Astrocyte (in vitro differentiated cells and primary cell): ENCODE measurements at regions not wholly inside any gene's neighbourhood (a gene's known extent, or its start where the extent isn't known, plus 50 kb on each side); places are given as distances from the start of the nearest gene placed in this dataset.

Source experiments
- DNase-seq: peaks from one replicate; pipeline ENCODE4 v3.0.0-alpha.2; 2010; ENCODE audit warnings: low read depth
- FAIRE-seq: peaks from 2 replicates; lab custom pipeline; 2011; peaks lifted over from hg19 to GRCh38; lab: Jason Lieb, UNC
- H2AFZ ChIP-seq: 2 replicates; pipeline ENCODE4 v1.6.0; 2012; ENCODE audit warnings: low read depth, low read length, inconsistent platforms
- H3K27ac ChIP-seq: 2 replicates; pipeline ENCODE4 v1.5.1; 2011; ENCODE audit warnings: low read depth, low read length, inconsistent platforms
- H3K27me3 ChIP-seq: 2 replicates; pipeline ENCODE4 v1.6.0; 2011; ENCODE audit warnings: low read length, inconsistent platforms; ENCODE audit not compliant: insufficient read depth
- H3K36me3 ChIP-seq: 2 replicates; pipeline ENCODE4 v1.5.1; 2011; ENCODE audit warnings: low read length, inconsistent platforms; ENCODE audit not compliant: insufficient read depth
- H3K4me1 ChIP-seq: 2 replicates; pipeline ENCODE4 v1.5.1; 2011; ENCODE audit warnings: low read length, inconsistent platforms; ENCODE audit not compliant: insufficient read depth
- H3K4me2 ChIP-seq: 2 replicates; pipeline ENCODE4 v1.6.0; 2012; ENCODE audit warnings: low read length, inconsistent platforms
- H3K4me3 ChIP-seq: 2 replicates; pipeline ENCODE4 v1.5.1; 2011; ENCODE audit warnings: low read depth, mild to moderate bottlenecking, low read length, inconsistent platforms; ENCODE audit not compliant: insufficient read depth
- H3K79me2 ChIP-seq: 2 replicates; pipeline ENCODE4 v1.6.0; 2012; ENCODE audit warnings: mild to moderate bottlenecking, low read length, inconsistent platforms; ENCODE audit not compliant: insufficient read depth
- H3K9ac ChIP-seq: 2 replicates; pipeline ENCODE4 v1.6.0; 2012; ENCODE audit warnings: mild to moderate bottlenecking, low read length, inconsistent platforms
- H3K9me3 ChIP-seq: 2 replicates; pipeline ENCODE4 v1.5.1; 2012; ENCODE audit warnings: low read depth, mild to moderate bottlenecking, low read length, inconsistent platforms; ENCODE audit not compliant: insufficient read depth
- H4K20me1 ChIP-seq: 2 replicates; pipeline ENCODE4 v1.6.0; 2012; ENCODE audit warnings: low read length, inconsistent platforms; ENCODE audit not compliant: insufficient read depth
- H3K27ac Mint-ChIP-seq: one replicate; pipeline ENCODE4 v1.8.0; 2021; ENCODE audit warnings: mild to moderate bottlenecking, mixed read lengths; ENCODE audit not compliant: unreplicated experiment
- H3K27me3 Mint-ChIP-seq: one replicate; pipeline ENCODE4 v1.8.0; 2021; ENCODE audit warnings: low read depth, mixed read lengths; ENCODE audit not compliant: unreplicated experiment
- H3K36me3 Mint-ChIP-seq: one replicate; pipeline ENCODE4 v1.8.0; 2021; ENCODE audit warnings: low read depth, mixed read lengths; ENCODE audit not compliant: unreplicated experiment
- H3K4me1 Mint-ChIP-seq: one replicate; pipeline ENCODE4 v1.8.0; 2021; ENCODE audit warnings: low read depth, mixed read lengths; ENCODE audit not compliant: unreplicated experiment
- H3K4me3 Mint-ChIP-seq: one replicate; pipeline ENCODE4 v1.8.0; 2021; ENCODE audit warnings: mild to moderate bottlenecking, moderate library complexity, mixed read lengths; ENCODE audit not compliant: unreplicated experiment
- H3K9me3 Mint-ChIP-seq: one replicate; pipeline ENCODE4 v1.8.0; 2021; ENCODE audit warnings: mild to moderate bottlenecking, mixed read lengths; ENCODE audit not compliant: unreplicated experiment
- CTCF ChIP-seq: IDR thresholded peaks from 2 replicates; pipeline ENCODE4 v1.5.1; 2011; ENCODE audit warnings: low read depth, mild to moderate bottlenecking, inconsistent platforms, low read length, moderate library complexity; ENCODE audit not compliant: insufficient read depth
- EZH2 ChIP-seq: IDR thresholded peaks from 2 replicates; pipeline ENCODE4 v1.6.1; 2012; ENCODE audit warnings: mild to moderate bottlenecking, low read length, inconsistent platforms; ENCODE audit not compliant: insufficient read depth

GRCh38 chr5:158256096-158256495 lies 397.2 kb upstream of the CLINT1 start:
- DNase-seq (no peak), FAIRE-seq (no peak)
- no peaks in the 10 kb centered on the region for H3K9me3 Mint-ChIP-seq
- Histone ChIP-seq H3K4me3 (no peak overlapping the region), H3K27me3 (no peaks in the 10 kb centered on the region), H3K4me1 (no peaks in the 10 kb centered on the region), H3K79me2 (no peaks in the 10 kb centered on the region), H4K20me1 (no peaks in the 10 kb centered on the region), H3K4me2 (no peak overlapping the region), H3K9ac (no peak overlapping the region), H3K27ac (no peak overlapping the region), H3K36me3 (no peaks in the 10 kb centered on the region), H3K9me3 (no peaks in the 10 kb centered on the region), H2AFZ (no peak overlapping the region)
- no peak overlapping the region for H3K27ac Mint-ChIP-seq
- TF ChIP-seq EZH2 (no peak), CTCF (no peak)
- no peaks in the 10 kb centered on the region for H3K36me3 Mint-ChIP-seq
- no peaks in the 10 kb centered on the region for H3K4me1 Mint-ChIP-seq
- no peak overlapping the region for H3K4me3 Mint-ChIP-seq
- H3K27me3 Mint-ChIP-seq: no peaks in the 10 kb centered on the region

DNA sequence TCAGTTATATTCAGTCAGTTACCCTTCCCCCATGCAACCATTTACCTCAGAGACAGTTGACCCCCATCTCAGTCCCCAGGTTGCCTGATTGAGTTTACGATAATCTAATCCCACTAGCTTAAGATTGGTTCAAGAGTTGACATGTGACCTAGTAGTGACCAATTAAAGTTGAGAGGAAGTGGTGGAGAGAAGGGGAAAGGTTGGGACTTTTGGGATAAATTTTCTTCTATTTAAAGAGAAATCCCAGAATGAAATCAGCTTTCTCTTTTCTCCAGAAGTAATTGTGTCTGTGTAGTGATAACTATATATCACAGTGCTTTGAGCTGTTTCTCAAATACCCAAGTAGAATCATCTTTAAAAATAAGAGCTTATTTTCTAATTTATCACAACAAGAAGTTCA lies 396.7 kb upstream of the CLINT1 start:
- Mint-ChIP-seq H3K36me3 (no peaks in the 10 kb centered on the region), H3K4me3 (no peak overlapping the region), H3K9me3 (no peaks in the 10 kb centered on the region), H3K4me1 (no peaks in the 10 kb centered on the region), H3K27me3 (no peaks in the 10 kb centered on the region), H3K27ac (no peak overlapping the region)
- H3K9ac ChIP-seq: no peak overlapping the region
- H3K27me3 ChIP-seq: no peaks in the 10 kb centered on the region
- FAIRE-seq (no peak), DNase-seq (no peak)
- H3K4me1 ChIP-seq: no peaks in the 10 kb centered on the region
- no peak overlapping the region for H3K4me2 ChIP-seq
- H3K36me3 ChIP-seq: no peaks in the 10 kb centered on the region
- H3K27ac ChIP-seq: no peak overlapping the region
- H3K9me3 ChIP-seq: no peaks in the 10 kb centered on the region
- H2AFZ ChIP-seq: no peak overlapping the region
- H3K4me3 ChIP-seq: no peak overlapping the region
- no peaks in the 10 kb centered on the region for H3K79me2 ChIP-seq
- TF ChIP-seq CTCF: no peak
- no peak for TF ChIP-seq EZH2
- no peaks in the 10 kb centered on the region for H4K20me1 ChIP-seq

DNA sequence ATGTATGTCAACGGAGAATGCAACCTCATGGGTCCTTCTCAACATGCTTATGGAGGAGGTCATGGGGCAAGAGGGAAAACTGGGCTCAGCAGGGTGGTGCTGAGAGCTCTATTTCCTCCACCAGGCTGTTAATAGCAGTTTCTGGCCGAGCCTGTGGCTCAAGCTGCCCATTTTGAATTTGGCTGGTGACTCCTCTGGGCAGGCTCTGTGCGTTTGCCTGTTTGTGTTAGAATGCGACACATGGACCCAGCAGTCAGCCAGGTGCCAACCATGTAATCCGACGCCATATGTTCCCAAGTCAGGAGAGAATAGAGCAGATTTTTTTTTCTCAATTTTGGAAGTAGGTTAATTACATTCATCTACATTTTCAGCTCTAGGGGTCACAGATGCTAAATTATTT lies 387.7 kb upstream of the CLINT1 start:
- H3K9ac ChIP-seq: no peak overlapping the region
- H3K27me3 ChIP-seq: peaks cover 4% of the 10 kb centered on the region
- TF ChIP-seq EZH2 (no peak), CTCF (no peak)
- H3K27ac ChIP-seq: no peak overlapping the region
- H2AFZ ChIP-seq: no peak overlapping the region
- no peaks in the 10 kb centered on the region for H4K20me1 ChIP-seq
- H3K27ac Mint-ChIP-seq: no peak overlapping the region
- H3K4me1 ChIP-seq: no peaks in the 10 kb centered on the region
- H3K79me2 ChIP-seq: no peaks in the 10 kb centered on the region
- no peaks in the 10 kb centered on the region for H3K4me1 Mint-ChIP-seq
- H3K4me3 ChIP-seq: no peak overlapping the region
- H3K27me3 Mint-ChIP-seq: peaks cover 21% of the 10 kb centered on the region
- no peak for FAIRE-seq
- H3K9me3 Mint-ChIP-seq: peaks cover 2% of the 10 kb centered on the region
- no peak for DNase-seq
- no peak overlapping the region for H3K4me3 Mint-ChIP-seq
- H3K9me3 ChIP-seq: no peaks in the 10 kb centered on the region
- no peak overlapping the region for H3K4me2 ChIP-seq
- H3K36me3 ChIP-seq: no peaks in the 10 kb centered on the region
- no peaks in the 10 kb centered on the region for H3K36me3 Mint-ChIP-seq
